CD14-positive monocyte (primary cell): ENCODE measurements at regions not wholly inside any gene's neighbourhood (a gene's known extent, or its start where the extent isn't known, plus 50 kb on each side); places are given as distances from the start of the nearest gene placed in this dataset.

ENCODE experiments used
- DNase-seq, 3 donors: peaks; one replicate each; pipeline ENCODE4 v3.0.0-alpha.2; 2011 to 2022
- H2AFZ ChIP-seq: 2 replicates; pipeline ENCODE4 v1.6.0; 2012; ENCODE audit warnings: mild to moderate bottlenecking, low read depth, low read length, inconsistent platforms; ENCODE audit not compliant: insufficient read depth, poor library complexity, severe bottlenecking
- H3K27ac ChIP-seq, 2 donors: 1 replicate in 1 of 2; 2 replicates in 1 of 2; pipeline ENCODE4 v1.5.1; 2012 to 2013; ENCODE audit warnings: low read length in 2 of 2, control low read depth in 1 of 2, inconsistent platforms in 1 of 2, low read depth in 1 of 2, mild to moderate bottlenecking in 1 of 2
- H3K27me3 ChIP-seq, 2 donors: one replicate each; pipeline versions ENCODE4 v1.6.0 to v1.6.1; 2011 to 2013; ENCODE audit warnings: low read length in 2 of 2; ENCODE audit not compliant: control insufficient read depth in 2 of 2, insufficient read depth in 2 of 2
- H3K36me3 ChIP-seq, 2 donors: replicated peaks in 1 of 2; 1 replicate in 1 of 2; 2 replicates in 1 of 2; pipeline versions ENCODE4 v1.5.1 to v1.6.1; 2012 to 2013; ENCODE audit warnings: low read length in 2 of 2, control low read depth in 1 of 2, inconsistent platforms in 1 of 2, mild to moderate bottlenecking in 1 of 2; ENCODE audit not compliant: insufficient read depth in 2 of 2, control insufficient read depth in 1 of 2
- H3K4me1 ChIP-seq, 2 donors: 1 replicate in 1 of 2; 2 replicates in 1 of 2; pipeline versions ENCODE4 v1.5.1 to v1.6.1; 2012 to 2013; ENCODE audit warnings: low read length in 2 of 2, control low read depth in 1 of 2, inconsistent platforms in 1 of 2, mild to moderate bottlenecking in 1 of 2, moderate library complexity in 1 of 2; ENCODE audit not compliant: insufficient read depth in 2 of 2, control insufficient read depth in 1 of 2
- H3K4me2 ChIP-seq: replicated peaks from 2 replicates; pipeline ENCODE3; 2012; ENCODE audit warnings: low read length, moderate library complexity, mild to moderate bottlenecking; ENCODE audit not compliant: poor library complexity, severe bottlenecking; ENCODE audit errors: extremely low read depth
- H3K4me3 ChIP-seq, 3 experiments: fragments of 200-600 bp in 1 of 3; sonication (generic) in 1 of 3; replicated peaks in 1 of 3; 1 replicate in 2 of 3; 2 replicates in 1 of 3; pipeline ENCODE4 v1.5.1; 2011 to 2013; ENCODE audit warnings: low read length in 3 of 3, mild to moderate bottlenecking in 3 of 3, control low read depth in 2 of 3, low read depth in 2 of 3, inconsistent platforms in 1 of 3, moderate library complexity in 1 of 3
- H3K79me2 ChIP-seq: 2 replicates; pipeline ENCODE4 v1.6.0; 2012; ENCODE audit warnings: mild to moderate bottlenecking, control low read depth, inconsistent platforms, low read length, moderate library complexity; ENCODE audit not compliant: insufficient read depth
- H3K9ac ChIP-seq: 2 replicates; pipeline ENCODE4 v1.6.0; 2017; ENCODE audit warnings: low read length, mild to moderate bottlenecking; ENCODE audit not compliant: insufficient read depth, poor library complexity, severe bottlenecking
- H3K9me3 ChIP-seq, 2 donors: replicated peaks in 1 of 2; 1 replicate in 1 of 2; 2 replicates in 1 of 2; pipeline versions ENCODE4 v1.5.1 to v1.6.1; 2012 to 2013; ENCODE audit warnings: low read length in 2 of 2, control low read depth in 1 of 2; ENCODE audit not compliant: control insufficient read depth in 1 of 2, insufficient read depth in 1 of 2
- H4K20me1 ChIP-seq: 2 replicates; pipeline ENCODE4 v1.6.0; 2012; ENCODE audit warnings: mild to moderate bottlenecking, low read length, control low read depth, moderate library complexity; ENCODE audit not compliant: insufficient read depth
- H3K27ac Mint-ChIP-seq, 7 donors: one replicate each; pipeline ENCODE4 v1.8.0; 2020; ENCODE audit warnings: mild to moderate bottlenecking in 7 of 7, mixed read lengths in 7 of 7, moderate library complexity in 6 of 7, inconsistent platforms in 2 of 7
- H3K27me3 Mint-ChIP-seq, 3 donors: one replicate each; pipeline ENCODE4 v1.8.0; 2021 to 2022; ENCODE audit warnings: low read depth in 3 of 3, mild to moderate bottlenecking in 3 of 3, mixed read lengths in 3 of 3, moderate library complexity in 3 of 3, inconsistent platforms in 1 of 3
- H3K36me3 Mint-ChIP-seq, 2 donors: one replicate each; pipeline ENCODE4 v1.8.0; 2020; ENCODE audit warnings: mixed read lengths in 2 of 2, inconsistent platforms in 1 of 2, mild to moderate bottlenecking in 1 of 2
- H3K4me1 Mint-ChIP-seq: one replicate; pipeline ENCODE4 v1.8.0; 2020; ENCODE audit warnings: mild to moderate bottlenecking, mixed read lengths
- H3K4me3 Mint-ChIP-seq, 2 donors: one replicate each; pipeline ENCODE4 v1.8.0; 2020; ENCODE audit warnings: mild to moderate bottlenecking in 2 of 2, mixed read lengths in 2 of 2, moderate library complexity in 1 of 2
- H3K9me3 Mint-ChIP-seq, 7 donors: one replicate each; pipeline ENCODE4 v1.8.0; 2020 to 2022; ENCODE audit warnings: mixed read lengths in 7 of 7, mild to moderate bottlenecking in 6 of 7, moderate library complexity in 6 of 7, inconsistent platforms in 2 of 7
- CTCF ChIP-seq: fragments of 200-600 bp; IDR thresholded peaks from one replicate; pipeline ENCODE4 v1.8.0; 2022; ENCODE audit warnings: antibody characterized with exemption, mild to moderate bottlenecking
- WGBS: methylation state at CpG from one replicate; pipeline ENCODE4 v1.1.5; 2013; ENCODE audit warnings: missing lambda C conversion rate; ENCODE audit not compliant: insufficient coverage; 5-methylcytosine and 5-hydroxymethylcytosine counted together
- intact Hi-C, 2 donors: fragments of 100-400 bp; cut with micrococcal nuclease; formaldehyde crosslinking; loops; one replicate each; pipeline versions ENCODE4 v1.15.0 to v1.15.1; 2023

- no peak overlapping the region for H3K27ac ChIP-seq
- no peaks in the 10 kb centered on the region for H4K20me1 ChIP-seq
- H2AFZ ChIP-seq = no peak overlapping the region
- no peak for DNase-seq
- H3K4me1 ChIP-seq = no peaks in the 10 kb centered on the region
- no peak overlapping the region for H3K27ac Mint-ChIP-seq
- H3K27me3 ChIP-seq = no peaks in the 10 kb centered on the region
- H3K9ac ChIP-seq = no peak overlapping the region
- peaks cover 0 to 4% (median 0%) of the 10 kb centered on the region in 7 donors for H3K9me3 Mint-ChIP-seq
- no peaks in the 10 kb centered on the region for H3K36me3 Mint-ChIP-seq
- H3K4me3 ChIP-seq = no peak overlapping the region
- no peak overlapping the region for H3K4me3 Mint-ChIP-seq
- no peaks in the 10 kb centered on the region for H3K4me1 Mint-ChIP-seq
- no CpG with 5 or more reads among the region's 4 CpGs for WGBS
- no peaks in the 10 kb centered on the region for H3K36me3 ChIP-seq
- intact Hi-C loops = no loop called here
- peaks cover 0 to 5% of the 10 kb centered on the region in 2 donors for H3K9me3 ChIP-seq
- H3K79me2 ChIP-seq = no peaks in the 10 kb centered on the region
- no peak overlapping the region for H3K4me2 ChIP-seq
- no peak for TF ChIP-seq CTCF
- H3K27me3 Mint-ChIP-seq = no peaks in the 10 kb centered on the region
These were observed 551.6 kb upstream of the PRKX start for GRCh38 chrX:4265036-4265435.

GRCh38 chrX:4263030-4263803 lies 549.8 kb upstream of the PRKX start:
- Mint-ChIP-seq H3K36me3 (no peaks in the 10 kb centered on the region), H3K9me3 (peaks cover 0 to 4% (median 0%) of the 10 kb centered on the region in 7 donors), H3K27ac (no peak overlapping the region), H3K4me1 (no peaks in the 10 kb centered on the region), H3K27me3 (no peaks in the 10 kb centered on the region), H3K4me3 (no peak overlapping the region)
- peaks cover 0 to 5% of the 10 kb centered on the region in 2 donors for H3K9me3 ChIP-seq
- H3K36me3 ChIP-seq = no peaks in the 10 kb centered on the region
- no peak for TF ChIP-seq CTCF
- H3K4me3 ChIP-seq = no peak overlapping the region
- H3K27ac ChIP-seq = no peak overlapping the region
- no peaks in the 10 kb centered on the region for H3K4me1 ChIP-seq
- no peaks in the 10 kb centered on the region for H4K20me1 ChIP-seq
- no peak overlapping the region for H3K4me2 ChIP-seq
- intact Hi-C loops = no loop called here
- no peak overlapping the region for H2AFZ ChIP-seq
- no peaks in the 10 kb centered on the region for H3K27me3 ChIP-seq
- WGBS = 20% methylated on average over 2 of the region's 8 CpGs
- H3K9ac ChIP-seq = no peak overlapping the region
- DNase-seq = no peak
- no peaks in the 10 kb centered on the region for H3K79me2 ChIP-seq
